ENCODE measurements at regions not wholly inside any gene's neighbourhood (a gene's known extent, or its start where the extent isn't known, plus 50 kb on each side); places are given as distances from the start of the nearest gene placed in this dataset.

DNA sequence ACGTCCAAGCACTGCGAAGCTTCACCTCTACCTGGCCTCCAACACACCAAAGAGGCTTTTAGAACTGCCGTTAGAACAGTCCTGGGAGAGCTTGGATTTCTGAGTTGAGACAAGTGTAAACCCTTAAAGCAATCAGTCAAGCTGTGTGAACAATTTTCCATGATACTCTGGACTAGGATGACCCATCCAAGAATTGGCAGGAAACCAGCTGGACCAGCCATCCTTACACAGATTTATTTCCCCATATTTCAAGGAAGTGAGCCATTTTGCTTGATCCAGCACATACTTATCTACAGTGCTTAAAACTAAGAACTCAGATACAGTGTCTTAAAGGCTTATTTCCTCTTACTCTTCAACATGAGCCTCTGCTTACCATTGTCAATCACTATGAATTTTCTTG is 340.7 kb upstream of the HS3ST1 start:
- no peak for TF ChIP-seq POLR2A (IDR thresholded peaks at IDR 0.05)
- TF ChIP-seq, protein P1, sequence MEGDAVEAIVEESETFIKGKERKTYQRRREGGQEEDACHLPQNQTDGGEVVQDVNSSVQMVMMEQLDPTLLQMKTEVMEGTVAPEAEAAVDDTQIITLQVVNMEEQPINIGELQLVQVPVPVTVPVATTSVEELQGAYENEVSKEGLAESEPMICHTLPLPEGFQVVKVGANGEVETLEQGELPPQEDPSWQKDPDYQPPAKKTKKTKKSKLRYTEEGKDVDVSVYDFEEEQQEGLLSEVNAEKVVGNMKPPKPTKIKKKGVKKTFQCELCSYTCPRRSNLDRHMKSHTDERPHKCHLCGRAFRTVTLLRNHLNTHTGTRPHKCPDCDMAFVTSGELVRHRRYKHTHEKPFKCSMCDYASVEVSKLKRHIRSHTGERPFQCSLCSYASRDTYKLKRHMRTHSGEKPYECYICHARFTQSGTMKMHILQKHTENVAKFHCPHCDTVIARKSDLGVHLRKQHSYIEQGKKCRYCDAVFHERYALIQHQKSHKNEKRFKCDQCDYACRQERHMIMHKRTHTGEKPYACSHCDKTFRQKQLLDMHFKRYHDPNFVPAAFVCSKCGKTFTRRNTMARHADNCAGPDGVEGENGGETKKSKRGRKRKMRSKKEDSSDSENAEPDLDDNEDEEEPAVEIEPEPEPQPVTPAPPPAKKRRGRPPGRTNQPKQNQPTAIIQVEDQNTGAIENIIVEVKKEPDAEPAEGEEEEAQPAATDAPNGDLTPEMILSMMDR (IDR thresholded peaks at IDR 0.05), result no peak

Measured in sigmoid colon (tissue), 3 donors.